ENCODE measurements at regions not wholly inside any gene's neighbourhood (a gene's known extent, or its start where the extent isn't known, plus 50 kb on each side); places are given as distances from the start of the nearest gene placed in this dataset.
"Not testable (repeated sequence)": the region's sequence is repeated elsewhere in the genome, so short reads cannot be mapped to it uniquely, and the experiment has no call there.

DNA sequence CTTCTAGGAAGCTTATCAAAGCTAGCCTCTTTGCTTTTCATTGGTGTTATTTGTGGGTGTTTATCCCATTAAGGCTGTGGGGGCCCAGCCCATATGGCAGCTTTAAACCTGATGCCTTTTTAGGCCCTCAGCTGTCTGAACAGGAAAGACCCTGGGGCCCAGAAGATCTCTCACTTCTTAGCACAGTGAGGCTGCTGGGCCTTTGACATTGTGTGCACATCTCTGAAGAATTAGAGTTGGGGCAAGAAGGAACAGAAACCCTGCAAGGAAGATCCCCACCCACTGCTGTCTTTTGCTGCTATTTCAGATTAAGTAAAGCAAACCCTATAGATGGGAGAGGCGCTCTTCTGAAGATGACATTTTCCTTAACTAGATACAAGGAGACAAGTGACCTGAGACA, 250.0 kb downstream of the SMAD2 start:
- Histone ChIP-seq H3K9me3 (ENCODE audit: control insufficient read depth, low read length) (no peaks in the 10 kb centered on the region), H3K4me1 (ENCODE audit: control insufficient read depth, insufficient read depth, low read length, poor library complexity, severe bottlenecking) (no peaks in the 10 kb centered on the region), H3K27ac (ENCODE audit: low read depth, low read length, severe bottlenecking) (no peak overlapping the region), H3K4me3 (ENCODE audit: extremely low read depth, insufficient read depth, low read length, poor library complexity, severe bottlenecking) (no peak overlapping the region), H3K36me3 (ENCODE audit: control insufficient read depth, insufficient read depth, low read length) (no peaks in the 10 kb centered on the region)
- WGBS, 2 experiments (ENCODE audit: insufficient coverage in 2 of 2) = 100% methylated on average over 1 of the region's 1 CpG

DNA sequence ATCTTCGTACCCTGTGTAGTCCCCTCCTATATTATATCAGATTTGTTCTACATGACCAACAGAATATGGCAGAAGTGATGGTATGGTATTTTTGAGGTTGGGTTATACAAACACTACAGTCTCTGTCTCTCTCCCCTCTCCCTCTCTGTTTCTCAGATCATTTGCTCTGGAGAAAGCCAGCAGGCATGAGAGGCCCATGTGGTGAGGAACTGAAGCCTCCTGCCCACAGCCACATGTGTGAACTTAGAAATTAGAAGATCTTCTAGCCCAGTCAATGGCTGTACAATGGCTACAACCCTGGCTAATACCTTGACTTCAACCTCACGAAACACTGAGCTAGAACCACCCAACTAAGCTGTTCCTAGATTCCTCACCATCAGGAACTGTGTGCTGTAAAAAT, 250.6 kb downstream of the SMAD2 start:
- Histone ChIP-seq H3K4me1 (ENCODE audit: control insufficient read depth, insufficient read depth, low read length, poor library complexity, severe bottlenecking) (no peaks in the 10 kb centered on the region), H3K27ac (ENCODE audit: low read depth, low read length, severe bottlenecking) (no peak overlapping the region), H3K9me3 (ENCODE audit: control insufficient read depth, low read length) (no peaks in the 10 kb centered on the region), H3K4me3 (ENCODE audit: extremely low read depth, insufficient read depth, low read length, poor library complexity, severe bottlenecking) (no peak overlapping the region), H3K36me3 (ENCODE audit: control insufficient read depth, insufficient read depth, low read length) (no peaks in the 10 kb centered on the region)
- no CpG with 5 or more reads among the region's 2 CpGs for WGBS, 2 experiments (ENCODE audit: insufficient coverage in 2 of 2)

DNA sequence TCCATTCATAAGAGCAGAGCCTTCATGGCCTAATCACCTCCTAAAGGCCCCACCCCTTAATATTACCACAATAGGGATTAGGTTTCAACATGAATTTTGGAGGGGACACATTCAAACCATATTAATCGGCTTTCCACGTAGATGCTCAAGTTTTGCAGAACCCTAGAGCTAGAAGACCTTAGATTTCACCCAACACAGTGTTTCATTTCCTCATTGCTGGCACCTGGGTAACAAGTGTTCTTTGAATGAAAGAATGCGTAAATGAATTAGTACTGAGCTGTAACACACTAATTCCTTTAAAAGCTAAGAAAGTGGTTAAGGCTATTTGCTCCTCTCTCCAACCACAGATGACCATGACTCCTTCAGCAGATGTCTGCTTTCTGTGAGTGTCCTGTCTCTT, 252.5 kb downstream of the SMAD2 start:
- H3K27ac ChIP-seq (ENCODE audit: low read depth, low read length, severe bottlenecking) = no peak overlapping the region
- H3K4me1 ChIP-seq (ENCODE audit: control insufficient read depth, insufficient read depth, low read length, poor library complexity, severe bottlenecking) = no peaks in the 10 kb centered on the region
- H3K4me3 ChIP-seq (ENCODE audit: extremely low read depth, insufficient read depth, low read length, poor library complexity, severe bottlenecking) = no peak overlapping the region
- no peaks in the 10 kb centered on the region for H3K9me3 ChIP-seq (ENCODE audit: control insufficient read depth, low read length)
- H3K36me3 ChIP-seq (ENCODE audit: control insufficient read depth, insufficient read depth, low read length) = no peaks in the 10 kb centered on the region
- WGBS, 2 experiments (ENCODE audit: insufficient coverage in 2 of 2) = 93% methylated on average over 3 of the region's 3 CpGs; no CpG with 5 or more reads in 1 of the 2 experiments

DNA sequence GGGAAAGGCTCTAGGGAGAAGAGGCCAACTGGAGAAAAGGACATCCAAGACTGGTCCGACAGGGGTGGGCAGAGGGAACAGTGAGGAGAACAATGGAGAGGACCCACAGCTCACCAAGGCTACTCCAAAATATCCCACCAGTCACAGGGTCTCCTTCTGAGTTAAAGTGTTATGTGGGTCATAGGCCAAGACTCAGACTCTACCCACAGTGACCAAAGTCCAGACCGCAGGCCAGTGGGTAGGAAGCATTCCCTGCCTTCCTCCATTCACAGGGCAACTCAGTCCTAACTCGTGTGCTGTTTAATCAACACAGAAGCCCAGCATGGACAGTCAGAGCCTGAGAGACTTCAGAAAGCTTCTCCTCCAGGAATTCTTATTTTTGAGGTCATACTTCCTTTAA, 260.6 kb downstream of the SMAD2 start:
- H3K36me3 ChIP-seq (ENCODE audit: control insufficient read depth, insufficient read depth, low read length) = no peaks in the 10 kb centered on the region
- no peak overlapping the region for H3K4me3 ChIP-seq (ENCODE audit: extremely low read depth, insufficient read depth, low read length, poor library complexity, severe bottlenecking)
- H3K9me3 ChIP-seq (ENCODE audit: control insufficient read depth, low read length) = no peaks in the 10 kb centered on the region
- 73 to 100% methylated on average over 2 to 3 of the region's 3 CpGs for WGBS, 2 experiments (ENCODE audit: insufficient coverage in 2 of 2)
- no peaks in the 10 kb centered on the region for H3K4me1 ChIP-seq (ENCODE audit: control insufficient read depth, insufficient read depth, low read length, poor library complexity, severe bottlenecking)
- no peak overlapping the region for H3K27ac ChIP-seq (ENCODE audit: low read depth, low read length, severe bottlenecking)

DNA sequence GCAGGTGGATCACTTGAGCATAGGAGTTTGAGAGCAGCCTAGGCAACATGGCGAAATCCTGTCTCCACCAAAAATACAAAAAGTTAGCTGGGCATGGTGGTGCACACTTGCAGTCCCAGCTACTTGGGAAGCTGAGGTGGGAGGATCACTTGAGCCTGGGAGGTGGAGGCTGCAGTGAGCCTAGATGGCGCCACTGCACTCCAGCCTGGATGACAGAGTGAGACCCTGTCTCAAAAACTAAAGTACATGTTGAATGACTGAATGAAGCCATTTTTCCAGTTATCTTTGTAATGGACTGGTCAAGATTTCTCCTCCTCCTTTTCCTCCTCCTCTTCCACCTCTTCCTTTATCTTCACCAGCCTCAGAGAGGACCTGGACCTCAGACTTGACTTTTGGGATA, 272.0 kb downstream of the SMAD2 start:
- 85% methylated on average over 2 of the region's 2 CpGs; no CpG with 5 or more reads in 1 of the 2 experiments for WGBS, 2 experiments (ENCODE audit: insufficient coverage in 2 of 2)
- H3K27ac ChIP-seq (ENCODE audit: low read depth, low read length, severe bottlenecking) = no peak overlapping the region

DNA sequence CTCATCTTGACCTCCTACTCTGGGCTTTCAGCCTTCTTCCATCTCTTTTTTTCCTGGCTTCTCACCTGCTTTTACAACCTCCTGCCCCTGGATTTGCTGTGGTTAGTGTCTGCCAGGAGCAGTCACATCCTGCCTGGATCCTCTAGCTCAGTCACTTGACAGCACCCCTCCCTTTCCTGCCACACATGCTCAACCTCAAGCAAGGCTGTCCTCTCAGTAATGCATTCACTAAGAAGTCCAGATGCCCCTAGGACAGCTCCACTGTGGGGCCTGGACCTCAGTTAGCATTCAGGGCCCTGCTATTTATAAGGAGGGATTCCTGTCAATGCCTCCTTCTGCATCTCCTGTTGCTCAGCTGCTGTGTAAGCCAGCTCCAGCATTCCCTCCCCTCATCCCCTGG, 275.5 kb downstream of the SMAD2 start:
- no peak overlapping the region for H3K27ac ChIP-seq (ENCODE audit: low read depth, low read length, severe bottlenecking)
- H3K9me3 ChIP-seq (ENCODE audit: control insufficient read depth, low read length) = no peaks in the 10 kb centered on the region
- no peak overlapping the region for H3K4me3 ChIP-seq (ENCODE audit: extremely low read depth, insufficient read depth, low read length, poor library complexity, severe bottlenecking)
- H3K36me3 ChIP-seq (ENCODE audit: control insufficient read depth, insufficient read depth, low read length) = no peaks in the 10 kb centered on the region
- no peaks in the 10 kb centered on the region for H3K4me1 ChIP-seq (ENCODE audit: control insufficient read depth, insufficient read depth, low read length, poor library complexity, severe bottlenecking)

More for the DNA sequence above, 272.0 kb downstream of the SMAD2 start:
- Histone ChIP-seq H3K4me3 (ENCODE audit: extremely low read depth, insufficient read depth, low read length, poor library complexity, severe bottlenecking) (no peak overlapping the region), H3K36me3 (ENCODE audit: control insufficient read depth, insufficient read depth, low read length) (no peaks in the 10 kb centered on the region), H3K9me3 (ENCODE audit: control insufficient read depth, low read length) (no peaks in the 10 kb centered on the region), H3K4me1 (ENCODE audit: control insufficient read depth, insufficient read depth, low read length, poor library complexity, severe bottlenecking) (no peaks in the 10 kb centered on the region)

DNA sequence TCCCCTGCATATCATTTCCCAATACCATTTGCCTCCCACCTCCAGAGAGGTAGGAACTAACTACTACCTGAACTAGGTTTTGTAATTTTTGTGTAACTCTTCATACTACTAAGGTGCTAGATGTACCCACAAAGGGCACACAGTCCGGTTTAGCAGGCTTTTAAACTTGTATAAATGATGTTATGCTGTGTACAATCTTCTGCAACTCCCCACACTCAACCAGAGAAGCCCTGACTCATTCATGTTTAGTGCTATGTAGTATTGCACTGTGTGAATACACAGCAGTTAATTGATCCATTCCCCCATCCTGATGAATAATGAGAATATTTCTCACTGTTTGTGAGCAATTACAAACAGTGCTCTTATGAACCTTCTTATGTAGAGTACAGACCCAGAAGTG, 285.6 kb downstream of the SMAD2 start:
- no peak overlapping the region for H3K4me3 ChIP-seq (ENCODE audit: extremely low read depth, insufficient read depth, low read length, poor library complexity, severe bottlenecking)
- no peaks in the 10 kb centered on the region for H3K36me3 ChIP-seq (ENCODE audit: control insufficient read depth, insufficient read depth, low read length)
- no peak overlapping the region for H3K27ac ChIP-seq (ENCODE audit: low read depth, low read length, severe bottlenecking)
- WGBS, 2 experiments (ENCODE audit: insufficient coverage in 2 of 2) = no CpG with 5 or more reads among the region's 1 CpG
- no peaks in the 10 kb centered on the region for H3K4me1 ChIP-seq (ENCODE audit: control insufficient read depth, insufficient read depth, low read length, poor library complexity, severe bottlenecking)
- no peaks in the 10 kb centered on the region for H3K9me3 ChIP-seq (ENCODE audit: control insufficient read depth, low read length)

DNA sequence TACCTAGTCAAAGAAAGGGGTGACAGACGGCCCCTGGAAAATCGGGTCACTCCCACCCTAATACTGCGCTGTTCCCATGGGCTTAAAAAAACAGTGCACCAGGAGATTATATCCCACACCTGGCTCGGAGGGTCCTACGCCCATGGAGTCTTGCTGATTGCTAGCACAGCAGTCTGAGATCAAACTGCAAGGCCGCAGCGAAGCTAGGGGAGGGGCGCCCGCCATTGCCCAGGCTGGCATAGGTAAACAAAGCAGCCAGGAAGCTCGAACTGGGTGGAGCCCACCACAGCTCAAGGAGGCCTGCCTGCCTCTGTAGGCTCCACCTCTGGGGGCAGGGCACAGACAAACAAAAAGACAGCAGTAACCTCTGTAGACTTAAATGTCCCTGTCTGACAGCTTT, 292.9 kb downstream of the SMAD2 start:
- not testable (repeated sequence) for H3K36me3 ChIP-seq (ENCODE audit: control insufficient read depth, insufficient read depth, low read length); H3K4me1 ChIP-seq (ENCODE audit: control insufficient read depth, insufficient read depth, low read length, poor library complexity, severe bottlenecking); H3K4me3 ChIP-seq (ENCODE audit: extremely low read depth, insufficient read depth, low read length, poor library complexity, severe bottlenecking); H3K27ac ChIP-seq (ENCODE audit: low read depth, low read length, severe bottlenecking); H3K9me3 ChIP-seq (ENCODE audit: control insufficient read depth, low read length)
- WGBS, 2 experiments (ENCODE audit: insufficient coverage in 2 of 2) = 95 to 98% methylated on average over 3 to 5 of the region's 10 CpGs

DNA sequence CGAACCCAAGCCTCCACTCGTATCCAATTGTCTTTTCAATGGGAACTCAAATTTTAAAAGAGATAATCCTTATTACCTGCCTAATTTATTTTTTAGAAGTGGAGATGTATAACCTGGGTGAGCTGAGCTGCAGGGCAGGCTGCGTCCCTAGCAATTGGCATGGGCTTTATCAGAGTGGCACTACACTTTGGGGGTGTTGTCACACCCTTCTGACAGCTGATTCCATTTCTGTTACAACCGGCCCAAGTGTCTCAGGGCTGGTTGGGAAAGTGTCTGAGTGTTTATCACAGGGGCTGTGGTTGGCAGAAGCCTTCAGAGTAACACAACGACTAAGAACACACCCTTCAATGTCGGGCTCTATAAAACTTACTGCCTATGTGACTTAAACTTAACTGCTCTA, 295.0 kb downstream of the SMAD2 start:
- no peak overlapping the region for H3K27ac ChIP-seq (ENCODE audit: low read depth, low read length, severe bottlenecking)
- H3K4me1 ChIP-seq (ENCODE audit: control insufficient read depth, insufficient read depth, low read length, poor library complexity, severe bottlenecking) = no peaks in the 10 kb centered on the region
- H3K9me3 ChIP-seq (ENCODE audit: control insufficient read depth, low read length) = no peaks in the 10 kb centered on the region
- H3K36me3 ChIP-seq (ENCODE audit: control insufficient read depth, insufficient read depth, low read length) = no peaks in the 10 kb centered on the region
- WGBS, 2 experiments (ENCODE audit: insufficient coverage in 2 of 2) = 89% methylated on average over 3 of the region's 6 CpGs; no CpG with 5 or more reads in 1 of the 2 experiments
- no peak overlapping the region for H3K4me3 ChIP-seq (ENCODE audit: extremely low read depth, insufficient read depth, low read length, poor library complexity, severe bottlenecking)

DNA sequence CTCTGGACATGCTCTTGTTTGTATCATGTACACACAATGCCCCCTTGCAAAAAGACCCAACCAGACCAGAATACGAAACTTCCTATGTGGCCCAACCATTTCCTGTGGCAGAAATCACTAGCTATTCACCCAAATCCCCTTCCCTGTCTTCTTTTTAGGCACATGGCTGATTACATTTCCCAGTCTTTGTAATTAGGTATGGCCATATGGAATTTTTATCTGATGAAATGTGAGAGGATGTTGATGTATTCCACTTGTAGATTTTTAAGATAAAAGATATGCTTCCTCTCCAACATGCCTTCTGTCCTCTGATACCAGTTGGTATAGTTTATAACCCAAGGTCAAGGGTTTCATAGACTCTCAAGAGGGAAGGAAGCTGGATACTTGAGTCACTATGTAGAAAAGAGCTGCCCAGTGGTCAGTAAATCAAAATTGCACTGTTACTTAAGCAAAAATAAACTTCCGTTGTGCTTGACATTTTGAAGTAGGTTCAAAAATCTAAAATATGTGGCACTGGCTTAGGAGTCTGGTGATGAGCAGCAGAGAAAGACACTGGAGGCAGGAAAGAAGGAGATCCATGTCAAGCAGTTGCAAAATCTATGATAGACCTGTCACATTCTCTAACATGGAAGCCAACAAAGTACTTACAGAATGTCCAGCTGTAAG, 297.4 kb downstream of the SMAD2 start:
- Histone ChIP-seq H3K36me3 (ENCODE audit: control insufficient read depth, insufficient read depth, low read length) (no peaks in the 10 kb centered on the region), H3K27ac (ENCODE audit: low read depth, low read length, severe bottlenecking) (no peak overlapping the region), H3K9me3 (ENCODE audit: control insufficient read depth, low read length) (no peaks in the 10 kb centered on the region), H3K4me1 (ENCODE audit: control insufficient read depth, insufficient read depth, low read length, poor library complexity, severe bottlenecking) (no peaks in the 10 kb centered on the region), H3K4me3 (ENCODE audit: extremely low read depth, insufficient read depth, low read length, poor library complexity, severe bottlenecking) (no peak overlapping the region)
- WGBS, 2 experiments (ENCODE audit: insufficient coverage in 2 of 2) = 83 to 88% methylated on average over 1 to 2 of the region's 2 CpGs

DNA sequence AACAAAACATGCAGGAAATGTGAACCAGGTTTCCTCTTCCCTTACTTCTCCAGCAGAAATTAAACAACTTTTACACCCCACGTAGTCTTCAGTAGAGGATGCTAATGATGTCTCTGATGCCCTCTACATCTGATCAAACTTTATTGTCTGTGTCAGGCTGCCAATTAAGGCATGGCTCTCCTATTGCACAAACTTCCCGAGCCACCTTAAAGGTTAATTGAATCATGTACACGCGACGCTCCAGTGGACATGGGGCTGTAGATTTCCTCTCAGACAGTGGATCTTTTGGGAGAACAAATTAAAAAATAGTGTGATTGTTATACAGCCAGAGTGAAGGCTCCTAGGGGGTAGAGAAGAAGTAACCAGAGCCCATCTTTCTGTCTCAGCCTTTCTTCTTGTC, 301.6 kb downstream of the SMAD2 start:
- no peak overlapping the region for H3K4me3 ChIP-seq (ENCODE audit: extremely low read depth, insufficient read depth, low read length, poor library complexity, severe bottlenecking)
- no peaks in the 10 kb centered on the region for H3K9me3 ChIP-seq (ENCODE audit: control insufficient read depth, low read length)
- no peaks in the 10 kb centered on the region for H3K36me3 ChIP-seq (ENCODE audit: control insufficient read depth, insufficient read depth, low read length)
- no peaks in the 10 kb centered on the region for H3K4me1 ChIP-seq (ENCODE audit: control insufficient read depth, insufficient read depth, low read length, poor library complexity, severe bottlenecking)
- no peak overlapping the region for H3K27ac ChIP-seq (ENCODE audit: low read depth, low read length, severe bottlenecking)
- WGBS, 2 experiments (ENCODE audit: insufficient coverage in 2 of 2) = 83 to 88% methylated on average over 3 to 5 of the region's 5 CpGs
